H9 (cell line): ENCODE measurements at regions not wholly inside any gene's neighbourhood (a gene's known extent, or its start where the extent isn't known, plus 50 kb on each side); places are given as distances from the start of the nearest gene placed in this dataset.

Experiments used
- DNase-seq: peaks from one replicate; pipeline ENCODE4 v3.0.0-alpha.2; 2017
- H2AFZ ChIP-seq: one replicate; pipeline ENCODE4 v1.6.1; 2013; ENCODE audit warnings: mild to moderate bottlenecking, low read length, control low read depth, moderate library complexity
- H2AK5ac ChIP-seq: 2 replicates; pipeline ENCODE4 v1.6.1; 2013; ENCODE audit warnings: low read length, control low read depth, mixed read lengths; ENCODE audit not compliant: insufficient read length
- H2BK120ac ChIP-seq: one replicate; pipeline ENCODE4 v1.6.1; 2013; ENCODE audit warnings: low read depth, mild to moderate bottlenecking, low read length, control low read depth, inconsistent platforms; ENCODE audit not compliant: poor library complexity, severe bottlenecking
- H2BK12ac ChIP-seq: 2 replicates; pipeline ENCODE4 v1.6.1; 2013; ENCODE audit warnings: low read length, control low read depth, mixed read lengths, low read depth; ENCODE audit not compliant: insufficient read length
- H2BK15ac ChIP-seq: 2 replicates; pipeline ENCODE4 v1.6.1; 2013; ENCODE audit warnings: low read depth, low read length, control low read depth
- H2BK20ac ChIP-seq: one replicate; pipeline ENCODE4 v1.6.1; 2013; ENCODE audit warnings: low read depth, mild to moderate bottlenecking, low read length, control low read depth, inconsistent platforms; ENCODE audit not compliant: poor library complexity, severe bottlenecking
- H2BK5ac ChIP-seq: 2 replicates; pipeline ENCODE4 v1.6.1; 2013; ENCODE audit warnings: low read length, control low read depth, mixed read lengths; ENCODE audit not compliant: insufficient read length
- H3K14ac ChIP-seq: 2 replicates; pipeline ENCODE4 v1.6.1; 2013; ENCODE audit warnings: low read length, control low read depth; ENCODE audit not compliant: insufficient read depth
- H3K18ac ChIP-seq: 2 replicates; pipeline ENCODE4 v1.6.1; 2013; ENCODE audit warnings: low read depth, mild to moderate bottlenecking, mixed read lengths, low read length, control low read depth; ENCODE audit not compliant: insufficient read length
- H3K23ac ChIP-seq: 2 replicates; pipeline ENCODE4 v1.6.1; 2013; ENCODE audit warnings: low read length, control low read depth, mixed read lengths, low read depth; ENCODE audit not compliant: insufficient read length
- H3K23me2 ChIP-seq: 2 replicates; pipeline ENCODE4 v1.6.1; 2013; ENCODE audit warnings: low read depth, mild to moderate bottlenecking, mixed read lengths, low read length, control low read depth; ENCODE audit not compliant: insufficient read length, poor library complexity, severe bottlenecking
- H3K27ac ChIP-seq: 2 replicates; pipeline ENCODE4 v1.5.1; 2013; ENCODE audit warnings: low read length, control low read depth, mixed read lengths, low read depth; ENCODE audit not compliant: insufficient read length
- H3K27me3 ChIP-seq: 2 replicates; pipeline ENCODE4 v1.6.1; 2013; ENCODE audit warnings: low read length, control low read depth, inconsistent platforms; ENCODE audit not compliant: insufficient read depth
- H3K4ac ChIP-seq: 2 replicates; pipeline ENCODE4 v1.6.1; 2013; ENCODE audit warnings: low read depth, mild to moderate bottlenecking, control low read depth, inconsistent platforms, low read length, moderate library complexity
- H3K4me1 ChIP-seq: 2 replicates; pipeline ENCODE4 v1.6.1; 2013; ENCODE audit warnings: low read length, control low read depth, inconsistent platforms; ENCODE audit not compliant: insufficient read depth
- H3K4me2 ChIP-seq: 2 replicates; pipeline ENCODE4 v1.6.1; 2013; ENCODE audit warnings: low read length, control low read depth, mixed read lengths; ENCODE audit not compliant: insufficient read length, insufficient read depth
- H3K56ac ChIP-seq: 2 replicates; pipeline ENCODE4 v1.6.1; 2013; ENCODE audit warnings: low read depth, mild to moderate bottlenecking, mixed read lengths, low read length, control low read depth; ENCODE audit not compliant: insufficient read length
- H3K79me1 ChIP-seq: 2 replicates; pipeline ENCODE4 v1.6.1; 2013; ENCODE audit warnings: low read depth, mild to moderate bottlenecking, moderate library complexity, low read length, control low read depth, inconsistent platforms; ENCODE audit not compliant: insufficient read depth, poor library complexity, severe bottlenecking
- H3K79me2 ChIP-seq: 2 replicates; pipeline ENCODE4 v1.6.1; 2013; ENCODE audit warnings: low read length, control low read depth, inconsistent platforms; ENCODE audit not compliant: insufficient read depth
- H3K9ac ChIP-seq: 2 replicates; pipeline ENCODE4 v1.6.1; 2013; ENCODE audit warnings: low read length, control low read depth, mixed read lengths; ENCODE audit not compliant: insufficient read length; ENCODE audit errors: extremely low read depth
- H3K9me3 ChIP-seq: one replicate; pipeline ENCODE4 v1.6.1; 2013; ENCODE audit warnings: low read depth, low read length, inconsistent platforms; ENCODE audit not compliant: control insufficient read depth
- H3T11ph ChIP-seq: one replicate; pipeline ENCODE4 v1.6.1; 2013; ENCODE audit warnings: mild to moderate bottlenecking, low read length, control low read depth, inconsistent platforms
- H4K20me1 ChIP-seq: one replicate; pipeline ENCODE4 v1.6.1; 2013; ENCODE audit not compliant: control insufficient read depth, insufficient read length, insufficient read depth
- H4K5ac ChIP-seq: 2 replicates; pipeline ENCODE4 v1.6.1; 2013; ENCODE audit warnings: low read depth, mild to moderate bottlenecking, mixed read lengths, low read length, control low read depth; ENCODE audit not compliant: insufficient read length
- H4K8ac ChIP-seq: replicated peaks from 2 replicates; pipeline ENCODE4 v1.6.1; 2013; ENCODE audit warnings: low read length, control low read depth, mixed read lengths, low read depth; ENCODE audit not compliant: insufficient read length
- H4K91ac ChIP-seq: 2 replicates; pipeline ENCODE4 v1.6.1; 2013; ENCODE audit warnings: low read depth, mild to moderate bottlenecking, moderate library complexity, mixed read lengths, low read length, control low read depth; ENCODE audit not compliant: insufficient read length
- H3K27ac Mint-ChIP-seq, 3 experiments: 2 replicates in 2 of 3; 3 replicates in 1 of 3; pipeline ENCODE4 v1.8.0; 2020 to 2021; ENCODE audit warnings: mixed read lengths in 3 of 3, mild to moderate bottlenecking in 1 of 3, moderate library complexity in 1 of 3
- H3K27me3 Mint-ChIP-seq: 2 replicates; pipeline ENCODE4 v1.8.0; 2021; ENCODE audit warnings: low read depth, mild to moderate bottlenecking, moderate library complexity, mixed read lengths
- H3K36me3 Mint-ChIP-seq, 3 experiments: 2 replicates in 2 of 3; 3 replicates in 1 of 3; pipeline ENCODE4 v1.8.0; 2020 to 2021; ENCODE audit warnings: low read depth in 3 of 3, mixed read lengths in 3 of 3; ENCODE audit not compliant: insufficient read depth in 1 of 3
- H3K4me1 Mint-ChIP-seq, 2 experiments: 2 replicates each; pipeline ENCODE4 v1.8.0; 2020; ENCODE audit warnings: mixed read lengths in 2 of 2
- H3K4me3 Mint-ChIP-seq, 2 experiments: 2 replicates in 1 of 2; 3 replicates in 1 of 2; pipeline ENCODE4 v1.8.0; 2020 to 2021; ENCODE audit warnings: mild to moderate bottlenecking in 2 of 2, mixed read lengths in 2 of 2, moderate library complexity in 1 of 2
- H3K9me3 Mint-ChIP-seq, 2 experiments: 2 replicates in 1 of 2; 3 replicates in 1 of 2; pipeline ENCODE4 v1.8.0; 2020; ENCODE audit warnings: mild to moderate bottlenecking in 2 of 2, mixed read lengths in 2 of 2, moderate library complexity in 1 of 2
- TF ChIP-seq, protein P1 (sequence below): fragments of 200-600 bp; sonication (generic); conservative IDR thresholded peaks from 3 replicates; pipeline ENCODE4 v1.8.0; 2021; ENCODE audit warnings: antibody characterized with exemption, mild to moderate bottlenecking

DNA sequence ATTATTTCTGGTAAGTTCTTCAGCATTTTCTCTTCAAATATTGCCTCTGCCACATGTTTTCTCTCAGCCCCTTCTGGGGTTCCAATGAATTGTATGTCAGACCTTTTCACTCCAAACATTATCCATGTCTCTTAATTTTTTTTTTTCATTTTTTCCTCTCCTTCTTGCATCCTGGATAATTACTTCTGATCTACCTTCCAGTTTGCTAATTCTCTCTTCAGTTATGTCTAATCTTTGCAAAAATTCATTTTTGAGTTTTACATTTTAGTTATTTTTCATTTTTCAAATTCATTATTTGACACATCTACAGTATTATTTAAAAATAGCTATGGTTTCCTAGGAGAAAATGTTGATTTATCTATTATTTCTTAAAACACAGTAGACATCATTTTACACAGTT is 271.7 kb downstream of the TFAP2B start:
- no peak overlapping the region for H3T11ph ChIP-seq
- H3K27me3 ChIP-seq = no peaks in the 10 kb centered on the region
- H3K23me2 ChIP-seq = no peaks in the 10 kb centered on the region
- no peak overlapping the region for H3K18ac ChIP-seq
- H4K5ac ChIP-seq = no peak overlapping the region
- Mint-ChIP-seq H3K27ac (no peak overlapping the region), H3K9me3 (peaks cover 12 to 14% of the 10 kb centered on the region in 2 experiments), H3K4me1 (no peaks in the 10 kb centered on the region), H3K27me3 (no peaks in the 10 kb centered on the region), H3K36me3 (peaks cover 1 to 7% (median 2%) of the 10 kb centered on the region in 3 experiments; a peak in 4 of 7 replicates), H3K4me3 (no peak overlapping the region)
- no peak overlapping the region for H2AFZ ChIP-seq
- H2BK20ac ChIP-seq = no peak overlapping the region
- no peak overlapping the region for H2AK5ac ChIP-seq
- no peak for DNase-seq
- H3K23ac ChIP-seq = no peak overlapping the region
- H2BK5ac ChIP-seq = no peak overlapping the region
- H3K56ac ChIP-seq = no peak overlapping the region
- no peak overlapping the region for H3K27ac ChIP-seq
- H4K8ac ChIP-seq = no peak overlapping the region
- H3K14ac ChIP-seq = no peak overlapping the region
- no peak overlapping the region for H2BK15ac ChIP-seq
- H2BK12ac ChIP-seq = no peak overlapping the region
- H3K79me1 ChIP-seq = no peaks in the 10 kb centered on the region
- H3K9me3 ChIP-seq = no peaks in the 10 kb centered on the region
- TF ChIP-seq, protein P1, sequence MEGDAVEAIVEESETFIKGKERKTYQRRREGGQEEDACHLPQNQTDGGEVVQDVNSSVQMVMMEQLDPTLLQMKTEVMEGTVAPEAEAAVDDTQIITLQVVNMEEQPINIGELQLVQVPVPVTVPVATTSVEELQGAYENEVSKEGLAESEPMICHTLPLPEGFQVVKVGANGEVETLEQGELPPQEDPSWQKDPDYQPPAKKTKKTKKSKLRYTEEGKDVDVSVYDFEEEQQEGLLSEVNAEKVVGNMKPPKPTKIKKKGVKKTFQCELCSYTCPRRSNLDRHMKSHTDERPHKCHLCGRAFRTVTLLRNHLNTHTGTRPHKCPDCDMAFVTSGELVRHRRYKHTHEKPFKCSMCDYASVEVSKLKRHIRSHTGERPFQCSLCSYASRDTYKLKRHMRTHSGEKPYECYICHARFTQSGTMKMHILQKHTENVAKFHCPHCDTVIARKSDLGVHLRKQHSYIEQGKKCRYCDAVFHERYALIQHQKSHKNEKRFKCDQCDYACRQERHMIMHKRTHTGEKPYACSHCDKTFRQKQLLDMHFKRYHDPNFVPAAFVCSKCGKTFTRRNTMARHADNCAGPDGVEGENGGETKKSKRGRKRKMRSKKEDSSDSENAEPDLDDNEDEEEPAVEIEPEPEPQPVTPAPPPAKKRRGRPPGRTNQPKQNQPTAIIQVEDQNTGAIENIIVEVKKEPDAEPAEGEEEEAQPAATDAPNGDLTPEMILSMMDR = no peak
- no peak overlapping the region for H4K91ac ChIP-seq
- no peaks in the 10 kb centered on the region for H3K4me1 ChIP-seq
- no peak overlapping the region for H3K4ac ChIP-seq
- H3K9ac ChIP-seq = no peak overlapping the region
- H3K4me2 ChIP-seq = no peak overlapping the region
- H2BK120ac ChIP-seq = no peak overlapping the region
- no peaks in the 10 kb centered on the region for H3K79me2 ChIP-seq
- no peaks in the 10 kb centered on the region for H4K20me1 ChIP-seq
